T-helper 17 cell (primary cell): ENCODE measurements at regions not wholly inside any gene's neighbourhood (a gene's known extent, or its start where the extent isn't known, plus 50 kb on each side); places are given as distances from the start of the nearest gene placed in this dataset.
A peak's percentile ranks its signal among the peaks of the same experiment; 100 is the strongest.
"Not testable (repeated sequence)": the region's sequence is repeated elsewhere in the genome, so short reads cannot be mapped to it uniquely, and the experiment has no call there.

ENCODE experiments used
- ATAC-seq: fragments of 150-1000 bp; cut with Tn5 transposase; 2 replicates; pipeline ENCODE4 v1.10.0; 2021; ENCODE audit warnings: mild to moderate bottlenecking, moderate library complexity
- DNase-seq, 3 donors: peaks; one replicate each; pipeline versions ENCODE4 v3.0.0 to v3.0.0-alpha.2; 2020 to 2021
- H3K9me3 ChIP-seq: one replicate; pipeline ENCODE4 v1.7.0; 2013; ENCODE audit warnings: low read length, mild to moderate bottlenecking; ENCODE audit not compliant: control insufficient read depth, poor library complexity, severe bottlenecking
- H3K27ac Mint-ChIP-seq: one replicate; pipeline ENCODE4 v1.8.0; 2022; ENCODE audit warnings: mild to moderate bottlenecking, moderate library complexity, mixed read lengths
- H3K27me3 Mint-ChIP-seq: one replicate; pipeline ENCODE4 v1.8.0; 2022; ENCODE audit warnings: mixed read lengths
- H3K36me3 Mint-ChIP-seq: one replicate; pipeline ENCODE4 v1.8.0; 2022; ENCODE audit warnings: low read depth, mixed read lengths
- H3K4me1 Mint-ChIP-seq: one replicate; pipeline ENCODE4 v1.8.0; 2022; ENCODE audit warnings: mild to moderate bottlenecking, mixed read lengths
- H3K4me3 Mint-ChIP-seq: one replicate; pipeline ENCODE4 v1.8.0; 2022; ENCODE audit warnings: mild to moderate bottlenecking, moderate library complexity, mixed read lengths

- no peak for ATAC-seq
- Mint-ChIP-seq H3K4me3 (no peak overlapping the region), H3K36me3 (peaks cover 4% of the 10 kb centered on the region), H3K27me3 (peaks cover 10% of the 10 kb centered on the region), H3K4me1 (peaks cover 15% of the 10 kb centered on the region), H3K27ac (no peak overlapping the region)
- DNase-seq = no peak
- H3K9me3 ChIP-seq = no peaks in the 10 kb centered on the region
Measured at GRCh38 chr22:19592464-19592863, 68.3 kb upstream of the CLDN5 start.

GRCh38 chr22:19593991-19594569 lies 69.9 kb upstream of the CLDN5 start:
- ATAC-seq (no peak), DNase-seq (no peak)
- H3K36me3 Mint-ChIP-seq = peaks cover 4% of the 10 kb centered on the region
- H3K4me1 Mint-ChIP-seq = peaks cover 27% of the 10 kb centered on the region
- H3K27me3 Mint-ChIP-seq = peaks cover 9% of the 10 kb centered on the region
- H3K27ac Mint-ChIP-seq = no peak overlapping the region
- no peaks in the 10 kb centered on the region for H3K9me3 ChIP-seq
- H3K4me3 Mint-ChIP-seq = no peak overlapping the region

- Mint-ChIP-seq H3K36me3 (no peaks in the 10 kb centered on the region), H3K4me3 (peak overlapping the region; percentile 19), H3K27me3 (no peaks in the 10 kb centered on the region), H3K27ac (peak overlapping the region; percentile 90), H3K4me1 (peaks cover 30% of the 10 kb centered on the region)
- ATAC-seq (no peak), DNase-seq (no peak)
- H3K9me3 ChIP-seq = no peaks in the 10 kb centered on the region
Measured at GRCh38 chr22:19595532-19595931, 71.3 kb upstream of the CLDN5 start.

- Mint-ChIP-seq H3K4me3 (peak overlapping the region; percentile 84), H3K36me3 (no peaks in the 10 kb centered on the region), H3K4me1 (peaks cover 30% of the 10 kb centered on the region), H3K27me3 (no peaks in the 10 kb centered on the region), H3K27ac (peak overlapping the region; percentile 90)
- no peak for ATAC-seq
- no peak for DNase-seq
- H3K9me3 ChIP-seq = no peaks in the 10 kb centered on the region
Measured at GRCh38 chr22:19596680-19597398, 72.6 kb upstream of the CLDN5 start.

- Mint-ChIP-seq H3K4me1 (peaks cover 30% of the 10 kb centered on the region), H3K4me3 (peak overlapping the region; percentile 84), H3K36me3 (no peaks in the 10 kb centered on the region), H3K27me3 (no peaks in the 10 kb centered on the region), H3K27ac (peak overlapping the region; percentile 90)
- no peaks in the 10 kb centered on the region for H3K9me3 ChIP-seq
- no peak for DNase-seq
- ATAC-seq = peak; percentile 97
Measured at GRCh38 chr22:19597399-19597735, 73.2 kb upstream of the CLDN5 start.

- H3K4me1 Mint-ChIP-seq = peaks cover 30% of the 10 kb centered on the region
- peak overlapping the region; percentile 90 for H3K27ac Mint-ChIP-seq
- no peaks in the 10 kb centered on the region for H3K36me3 Mint-ChIP-seq
Measured at GRCh38 chr22:19598054-19598855, 74.0 kb upstream of the CLDN5 start.

GRCh38 chr22:19599004-19599403 lies 74.8 kb upstream of the CLDN5 start:
- peaks cover 26% of the 10 kb centered on the region for H3K4me1 Mint-ChIP-seq
- DNase-seq = no peak
- no peak for ATAC-seq
- no peaks in the 10 kb centered on the region for H3K27me3 Mint-ChIP-seq
- H3K27ac Mint-ChIP-seq = peak overlapping the region; percentile 90
- no peaks in the 10 kb centered on the region for H3K36me3 Mint-ChIP-seq
- H3K9me3 ChIP-seq = no peaks in the 10 kb centered on the region
- peak overlapping the region; percentile 84 for H3K4me3 Mint-ChIP-seq

More at GRCh38 chr22:19598054-19598855, 74.0 kb upstream of the CLDN5 start:
- ATAC-seq (peak; percentile 27), DNase-seq (no peak)
- no peaks in the 10 kb centered on the region for H3K9me3 ChIP-seq
- peak overlapping the region; percentile 84 for H3K4me3 Mint-ChIP-seq
- no peaks in the 10 kb centered on the region for H3K27me3 Mint-ChIP-seq

- DNase-seq (no peak), ATAC-seq (no peak)
- Mint-ChIP-seq H3K27me3 (no peaks in the 10 kb centered on the region), H3K27ac (peak overlapping the region; percentile 90), H3K4me1 (peaks cover 29% of the 10 kb centered on the region), H3K36me3 (no peaks in the 10 kb centered on the region), H3K4me3 (no peak overlapping the region)
- H3K9me3 ChIP-seq = no peaks in the 10 kb centered on the region
Measured at GRCh38 chr22:19599626-19600243, 75.5 kb upstream of the CLDN5 start.

GRCh38 chr22:19603346-19603745 lies 79.1 kb upstream of the CLDN5 start:
- not testable (repeated sequence) for H3K9me3 ChIP-seq, DNase-seq, H3K27me3 Mint-ChIP-seq, ATAC-seq, H3K36me3 Mint-ChIP-seq, H3K4me3 Mint-ChIP-seq
- peak overlapping the region; percentile 32 for H3K27ac Mint-ChIP-seq
- peaks cover 22% of the 10 kb centered on the region for H3K4me1 Mint-ChIP-seq

- H3K9me3 ChIP-seq = no peaks in the 10 kb centered on the region
- Mint-ChIP-seq H3K27ac (peak overlapping the region; percentile 32), H3K4me1 (peaks cover 18% of the 10 kb centered on the region), H3K4me3 (no peak overlapping the region), H3K36me3 (no peaks in the 10 kb centered on the region), H3K27me3 (no peaks in the 10 kb centered on the region)
- ATAC-seq = no peak
- DNase-seq = no peak
Measured at GRCh38 chr22:19603767-19604166, 79.6 kb upstream of the CLDN5 start.

- Mint-ChIP-seq H3K27me3 (no peaks in the 10 kb centered on the region), H3K4me1 (peaks cover 19% of the 10 kb centered on the region), H3K36me3 (no peaks in the 10 kb centered on the region), H3K27ac (peak overlapping the region; percentile 64), H3K4me3 (peak overlapping the region; percentile 10)
- no peaks in the 10 kb centered on the region for H3K9me3 ChIP-seq
- DNase-seq (no peak), ATAC-seq (no peak)
Measured at GRCh38 chr22:19604711-19605268, 80.6 kb upstream of the CLDN5 start.

GRCh38 chr22:19605508-19606331 lies 81.5 kb upstream of the CLDN5 start:
- ATAC-seq (no peak), DNase-seq (no peak)
- no peak overlapping the region for H3K4me3 Mint-ChIP-seq
- H3K4me1 Mint-ChIP-seq = peaks cover 22% of the 10 kb centered on the region
- no peaks in the 10 kb centered on the region for H3K27me3 Mint-ChIP-seq
- no peaks in the 10 kb centered on the region for H3K9me3 ChIP-seq
- no peaks in the 10 kb centered on the region for H3K36me3 Mint-ChIP-seq
- H3K27ac Mint-ChIP-seq = peak overlapping the region; percentile 64
